SK-N-SH (cell line): ENCODE measurements at regions not wholly inside any gene's neighbourhood (a gene's known extent, or its start where the extent isn't known, plus 50 kb on each side); places are given as distances from the start of the nearest gene placed in this dataset.

ENCODE experiments used
- CTCF ChIA-PET: fragments of 300-600, 350-600 bp; formaldehyde crosslinking; extraction: SDS; loops from one replicate; lab custom pipeline; 2021; lab: Yijun Ruan, JAX
- POLR2A ChIA-PET: fragments of 350-600 bp; sonication (Branson Sonifier 250); formaldehyde crosslinking; extraction: SDS; loops from one replicate; lab custom pipeline; 2020; ENCODE audit warnings: antibody characterized with exemption, inconsistent platforms; lab: Yijun Ruan, JAX
- DNase-seq: peaks from one replicate; pipeline ENCODE4 v3.0.0; 2012
- H2AFZ ChIP-seq: fragments of 200-600 bp; sonication (generic); 2 replicates; pipeline ENCODE4 v1.8.1; 2016; ENCODE audit warnings: antibody characterized with exemption, mild to moderate bottlenecking, low read depth
- H3F3A ChIP-seq: fragments of 200-600 bp; sonication (generic); replicated peaks from 2 replicates; pipeline ENCODE3; 2016; ENCODE audit warnings: antibody characterized with exemption, mild to moderate bottlenecking; ENCODE audit not compliant: insufficient read depth
- H3K27ac ChIP-seq, 2 experiments: fragments of 200-500 bp in 1 of 2; fragments of 200-600 bp in 1 of 2; sonication (Bioruptor generic) in 1 of 2; sonication (generic), shearing (Covaris generic) in 1 of 2; 2 replicates each; pipeline versions ENCODE4 v1.5.1 to v1.6.1; 2014 to 2016; ENCODE audit warnings: low read depth in 2 of 2, inconsistent platforms in 1 of 2, low read length in 1 of 2, mild to moderate bottlenecking in 1 of 2, mixed read lengths in 1 of 2
- H3K27me3 ChIP-seq: fragments of 200-600 bp; sonication (generic), shearing (Covaris generic); 2 replicates; pipeline ENCODE4 v1.6.1; 2016; ENCODE audit warnings: mixed run types; ENCODE audit not compliant: insufficient read depth
- H3K36me3 ChIP-seq, 2 experiments: fragments of 200-500 bp in 1 of 2; fragments of 200-600 bp in 1 of 2; sonication (Bioruptor generic) in 1 of 2; sonication (generic) in 1 of 2; replicated peaks in 1 of 2; 2 replicates each; pipeline versions ENCODE3 to v1.5.1; 2014 to 2016; ENCODE audit warnings: low read length in 1 of 2, mild to moderate bottlenecking in 1 of 2; ENCODE audit not compliant: insufficient read depth in 2 of 2, control insufficient read depth in 1 of 2
- H3K4me1 ChIP-seq, 2 experiments: fragments of 200-500 bp in 1 of 2; fragments of 200-600 bp in 1 of 2; sonication (Bioruptor generic) in 1 of 2; sonication (generic), shearing (Covaris generic) in 1 of 2; 2 replicates each; pipeline versions ENCODE4 v1.5.1 to v1.6.1; 2014 to 2016; ENCODE audit warnings: low read depth in 1 of 2, low read length in 1 of 2, mixed run types in 1 of 2; ENCODE audit not compliant: insufficient read depth in 2 of 2, control insufficient read depth in 1 of 2
- H3K4me2 ChIP-seq: fragments of 200-600 bp; sonication (generic), shearing (Covaris generic); 2 replicates; pipeline ENCODE4 v1.6.1; 2017; ENCODE audit warnings: mixed run types
- H3K4me3 ChIP-seq, 2 experiments: fragments of 200-500 bp in 1 of 2; fragments of 200-600 bp in 1 of 2; sonication (Bioruptor generic) in 1 of 2; sonication (generic), shearing (Covaris generic) in 1 of 2; 2 replicates each; pipeline versions ENCODE4 v1.5.1 to v1.8.1; 2014 to 2016; ENCODE audit warnings: low read depth in 2 of 2, inconsistent platforms in 1 of 2, low read length in 1 of 2, mild to moderate bottlenecking in 1 of 2, mixed read lengths in 1 of 2, moderate library complexity in 1 of 2
- H3K79me2 ChIP-seq: fragments of 200-600 bp; sonication (generic); 2 replicates; pipeline ENCODE4 v1.8.1; 2017; ENCODE audit warnings: mild to moderate bottlenecking; ENCODE audit not compliant: insufficient read depth
- H3K9ac ChIP-seq: fragments of 200-600 bp; sonication (generic); 2 replicates; pipeline ENCODE4 v1.6.1; 2017; ENCODE audit warnings: mixed run types
- H3K9me2 ChIP-seq: fragments of 200-600 bp; sonication (generic); 2 replicates; pipeline ENCODE4 v1.6.1; 2017; ENCODE audit warnings: mixed run types
- H3K9me3 ChIP-seq: fragments of 200-600 bp; sonication (generic); 2 replicates; pipeline ENCODE4 v1.6.1; 2017; ENCODE audit warnings: mixed run types, mild to moderate bottlenecking, moderate library complexity
- H4K20me1 ChIP-seq: fragments of 200-600 bp; sonication (generic); 2 replicates; pipeline ENCODE4 v1.6.1; 2017; ENCODE audit warnings: mild to moderate bottlenecking, mixed run types; ENCODE audit not compliant: insufficient read depth
- EZH2phosphoT487 ChIP-seq: fragments of 200-600 bp; sonication (generic); IDR thresholded peaks from 2 replicates; pipeline ENCODE4 v1.6.1; 2017; ENCODE audit warnings: low read depth, mixed run types, mild to moderate bottlenecking, antibody characterized with exemption, moderate library complexity, borderline replicate concordance
- GATA2 ChIP-seq: sonication (generic); formaldehyde crosslinking; IDR thresholded peaks from 2 replicates; pipeline ENCODE4 v1.5.0; 2020; ENCODE audit warnings: mild to moderate bottlenecking, missing genetic modification reagents
- IRF3 ChIP-seq: fragments of 150-350 bp; IDR thresholded peaks from 2 replicates; pipeline ENCODE4 v1.6.1; 2016; ENCODE audit warnings: mild to moderate bottlenecking, low read depth, low read length
- JUND ChIP-seq: IDR thresholded peaks from 2 replicates; pipeline ENCODE4 v1.4.0; 2012
- MEF2A ChIP-seq: IDR thresholded peaks from 2 replicates; pipeline ENCODE4 v1.4.0; 2012; ENCODE audit warnings: low read depth, borderline replicate concordance
- MXI1 ChIP-seq: IDR thresholded peaks from 2 replicates; pipeline ENCODE4 v1.6.1; 2012; ENCODE audit warnings: mild to moderate bottlenecking, low read depth, low read length, improper control_type of control experiment
- NFIC ChIP-seq: IDR thresholded peaks from 2 replicates; pipeline ENCODE4 v1.4.0; 2012; ENCODE audit warnings: borderline replicate concordance
- POLR2AphosphoS5 ChIP-seq: IDR thresholded peaks from 2 replicates; pipeline ENCODE4 v1.6.1; 2012; ENCODE audit warnings: low read depth, low read length
- RFX5 ChIP-seq: IDR thresholded peaks from 2 replicates; pipeline ENCODE4 v1.6.1; 2012; ENCODE audit warnings: mild to moderate bottlenecking, improper control_type of control experiment, low read length
- RXRA ChIP-seq: IDR thresholded peaks from 2 replicates; pipeline ENCODE4 v1.4.0; 2012; ENCODE audit warnings: low read depth, mild to moderate bottlenecking, borderline replicate concordance
- TCF12 ChIP-seq: IDR thresholded peaks from 2 replicates; pipeline ENCODE4 v1.4.0; 2012
- YY1 ChIP-seq: IDR thresholded peaks from 2 replicates; pipeline ENCODE4 v1.4.0; 2012; ENCODE audit warnings: low read depth, mild to moderate bottlenecking
- ZBTB33 ChIP-seq: IDR thresholded peaks from 2 replicates; pipeline ENCODE4 v1.4.0; 2012; ENCODE audit warnings: low read depth, borderline replicate concordance
- WGBS: methylation state at CpG from one replicate; pipeline ENCODE4 v1.1.6; 2017; ENCODE audit warnings: low lambda C conversion rate; 5-methylcytosine and 5-hydroxymethylcytosine counted together
- TF ChIP-seq, protein P1 (sequence below): IDR thresholded peaks from 2 replicates; pipeline ENCODE4 v1.4.0; 2012; ENCODE audit warnings: low read depth
- TF ChIP-seq, protein P2 (sequence below): fragments of 150-350 bp; IDR thresholded peaks from 2 replicates; pipeline ENCODE4 v1.6.1; 2017; ENCODE audit warnings: antibody characterized with exemption, low read length, low read depth, borderline replicate concordance
- TF ChIP-seq, protein P3 (sequence below): IDR thresholded peaks from 2 replicates; pipeline ENCODE4 v1.4.0; 2012; ENCODE audit warnings: low read depth, borderline replicate concordance

DNA sequence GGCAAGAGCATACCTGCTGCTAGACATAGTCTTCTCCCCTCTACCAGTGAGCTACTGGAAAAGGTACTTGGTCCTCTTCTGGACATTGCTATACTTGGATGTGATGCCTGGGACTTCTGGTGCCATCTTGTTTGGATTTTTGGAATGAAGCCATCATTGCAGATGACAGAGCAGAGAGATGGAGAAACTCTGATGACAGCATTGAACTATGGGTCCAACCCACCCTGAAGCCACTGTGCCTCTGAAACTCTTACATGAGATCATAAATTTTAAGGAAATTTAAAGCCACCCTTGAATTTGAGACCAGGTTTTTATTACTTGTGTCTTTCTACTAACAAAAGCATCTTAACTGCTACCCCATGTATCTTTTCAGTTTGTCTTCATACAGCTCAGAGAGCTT, 151.1 kb upstream of the SMIM23 start:
- Histone ChIP-seq H3K36me3 (no peaks in the 10 kb centered on the region), H3F3A (no peaks in the 10 kb centered on the region), H3K9ac (no peak overlapping the region), H3K27ac (no peak overlapping the region), H4K20me1 (no peaks in the 10 kb centered on the region), H3K4me1 (peaks cover 0 to 7% of the 10 kb centered on the region in 2 experiments; a peak in 1 of 4 replicates), H3K4me2 (no peak overlapping the region), H3K9me2 (no peaks in the 10 kb centered on the region), H3K4me3 (no peak overlapping the region), H2AFZ (no peak overlapping the region), H3K9me3 (no peaks in the 10 kb centered on the region), H3K27me3 (no peaks in the 10 kb centered on the region), H3K79me2 (no peaks in the 10 kb centered on the region)
- ChIA-PET CTCF (interaction anchor here (1.0 to 1.7 kb wide), 2 partner anchors 157 to 216 kb away, joined by 3 to 7 read pairs; no protein-coding TSS in a partner anchor), POLR2A (no interaction called here)
- TF ChIP-seq YY1 = no peak
- no peak for DNase-seq

- POLR2A ChIA-PET = no interaction called here
- CTCF ChIA-PET = interaction anchor here (1.0 to 1.7 kb wide), 2 partner anchors 156 to 217 kb away, joined by 3 to 7 read pairs; no protein-coding TSS in a partner anchor
- no peaks in the 10 kb centered on the region for H3K79me2 ChIP-seq
These were observed 150.6 kb upstream of the SMIM23 start for GRCh38 chr5:171635028-171635427.

DNA sequence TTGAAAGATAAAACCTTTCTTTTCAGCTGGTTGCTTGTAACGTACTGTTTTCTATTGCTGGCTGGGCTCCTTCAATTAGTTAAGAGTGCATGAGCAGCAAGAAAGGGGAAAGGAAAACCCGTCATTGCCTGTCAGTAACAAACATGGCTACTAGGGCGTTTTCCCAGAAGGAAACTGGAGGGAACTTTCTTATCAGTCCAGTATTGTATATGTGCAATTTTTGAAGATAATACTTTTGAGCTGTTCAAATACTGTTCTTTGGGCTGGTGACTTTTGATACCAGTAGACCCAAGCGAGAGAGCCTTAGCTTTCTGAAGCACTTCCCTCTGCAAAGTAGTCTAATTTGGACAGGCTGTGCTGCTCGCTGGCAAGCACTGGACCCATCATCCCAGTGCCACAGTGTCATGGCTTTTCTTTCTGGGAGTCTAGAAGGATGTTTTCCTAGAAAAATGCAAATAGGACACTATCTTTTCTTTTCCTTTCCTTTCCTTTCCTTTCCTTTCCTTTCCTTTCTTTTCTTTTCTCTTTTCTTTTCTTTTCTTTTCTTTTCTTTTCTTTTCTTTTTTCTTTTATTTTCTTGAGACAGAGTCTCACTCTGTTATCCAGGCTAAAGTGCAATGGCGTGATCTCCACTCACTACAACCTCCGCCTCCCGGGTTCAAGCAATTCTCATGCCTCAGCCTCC, 149.9 kb upstream of the SMIM23 start:
- H3K27ac ChIP-seq = no peak overlapping the region
- no peaks in the 10 kb centered on the region for H3K36me3 ChIP-seq
- H3K27me3 ChIP-seq = no peaks in the 10 kb centered on the region
- peaks cover 0 to 4% of the 10 kb centered on the region in 2 experiments; a peak in 1 of 4 replicates for H3K4me1 ChIP-seq
- H3K9me3 ChIP-seq = no peaks in the 10 kb centered on the region
- H3K4me3 ChIP-seq = no peak overlapping the region
- POLR2A ChIA-PET = no interaction called here
- no peak for DNase-seq
- no peak overlapping the region for H2AFZ ChIP-seq
- 66% methylated on average over 8 of the region's 8 CpGs for WGBS
- no peak overlapping the region for H3K9ac ChIP-seq
- CTCF ChIA-PET = interaction anchor here (1.0 to 1.7 kb wide), 2 partner anchors 156 to 217 kb away, joined by 3 to 7 read pairs; no protein-coding TSS in a partner anchor
- H3K4me2 ChIP-seq = no peak overlapping the region
- no peaks in the 10 kb centered on the region for H3K79me2 ChIP-seq
- no peaks in the 10 kb centered on the region for H3K9me2 ChIP-seq
- H4K20me1 ChIP-seq = no peaks in the 10 kb centered on the region
- no peaks in the 10 kb centered on the region for H3F3A ChIP-seq
- TF ChIP-seq TCF12 = no peak
- TF ChIP-seq, protein P1, sequence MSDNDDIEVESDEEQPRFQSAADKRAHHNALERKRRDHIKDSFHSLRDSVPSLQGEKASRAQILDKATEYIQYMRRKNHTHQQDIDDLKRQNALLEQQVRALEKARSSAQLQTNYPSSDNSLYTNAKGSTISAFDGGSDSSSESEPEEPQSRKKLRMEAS = no peak
- TF ChIP-seq, protein P2, sequence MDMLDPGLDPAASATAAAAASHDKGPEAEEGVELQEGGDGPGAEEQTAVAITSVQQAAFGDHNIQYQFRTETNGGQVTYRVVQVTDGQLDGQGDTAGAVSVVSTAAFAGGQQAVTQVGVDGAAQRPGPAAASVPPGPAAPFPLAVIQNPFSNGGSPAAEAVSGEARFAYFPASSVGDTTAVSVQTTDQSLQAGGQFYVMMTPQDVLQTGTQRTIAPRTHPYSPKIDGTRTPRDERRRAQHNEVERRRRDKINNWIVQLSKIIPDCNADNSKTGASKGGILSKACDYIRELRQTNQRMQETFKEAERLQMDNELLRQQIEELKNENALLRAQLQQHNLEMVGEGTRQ = no peak
- no peak for TF ChIP-seq JUND
- TF ChIP-seq MXI1 = no peak
- TF ChIP-seq POLR2AphosphoS5 = no peak
- no peak for TF ChIP-seq NFIC
- TF ChIP-seq GATA2 (CRISPR knock-in tag) = no peak
- no peak for TF ChIP-seq RFX5
- TF ChIP-seq IRF3 = no peak
- no peak for TF ChIP-seq ZBTB33

More at GRCh38 chr5:171635028-171635427, 150.6 kb upstream of the SMIM23 start:
- no peak overlapping the region for H3K4me3 ChIP-seq
- no peak overlapping the region for H2AFZ ChIP-seq
- H3K9me2 ChIP-seq = no peaks in the 10 kb centered on the region
- peaks cover 0 to 7% of the 10 kb centered on the region in 2 experiments; a peak in 1 of 4 replicates for H3K4me1 ChIP-seq
- H3K36me3 ChIP-seq = no peaks in the 10 kb centered on the region
- no peaks in the 10 kb centered on the region for H3K27me3 ChIP-seq
- WGBS = 76% methylated on average over 2 of the region's 2 CpGs
- no peaks in the 10 kb centered on the region for H3K9me3 ChIP-seq
- H4K20me1 ChIP-seq = no peaks in the 10 kb centered on the region
- no peak overlapping the region for H3K4me2 ChIP-seq
- no peak overlapping the region for H3K27ac ChIP-seq
- TF ChIP-seq RXRA (no peak), EZH2phosphoT487 (no peak), MEF2A (no peak)
- TF ChIP-seq, protein P3, sequence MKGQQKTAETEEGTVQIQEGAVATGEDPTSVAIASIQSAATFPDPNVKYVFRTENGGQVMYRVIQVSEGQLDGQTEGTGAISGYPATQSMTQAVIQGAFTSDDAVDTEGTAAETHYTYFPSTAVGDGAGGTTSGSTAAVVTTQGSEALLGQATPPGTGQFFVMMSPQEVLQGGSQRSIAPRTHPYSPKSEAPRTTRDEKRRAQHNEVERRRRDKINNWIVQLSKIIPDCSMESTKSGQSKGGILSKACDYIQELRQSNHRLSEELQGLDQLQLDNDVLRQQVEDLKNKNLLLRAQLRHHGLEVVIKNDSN = no peak
- no peaks in the 10 kb centered on the region for H3F3A ChIP-seq
- DNase-seq = no peak
- no peak overlapping the region for H3K9ac ChIP-seq
